Neural progenitor cell (in vitro differentiated cells): ENCODE measurements at regions not wholly inside any gene's neighbourhood (a gene's known extent, or its start where the extent isn't known, plus 50 kb on each side); places are given as distances from the start of the nearest gene placed in this dataset.

Experiments
- DNase-seq: peaks from one replicate; pipeline ENCODE4 v3.0.0-alpha.2; 2016; ENCODE audit warnings: low spot score
- H2AFZ ChIP-seq: fragments of 200-600 bp; sonication (generic); replicated peaks from 2 replicates; pipeline ENCODE4 v1.6.1; 2016; ENCODE audit warnings: antibody characterized with exemption
- H3F3A ChIP-seq: fragments of 200-600 bp; sonication (generic); 2 replicates; pipeline ENCODE4 v1.6.1; 2016; ENCODE audit warnings: antibody characterized with exemption, low read depth
- H3K27ac ChIP-seq: fragments of 200-600 bp; sonication (generic); 2 replicates; pipeline ENCODE4 v1.5.1; 2016; ENCODE audit warnings: mild to moderate bottlenecking
- H3K27me3 ChIP-seq: fragments of 200-600 bp; sonication (generic); 2 replicates; pipeline ENCODE4 v1.6.1; 2016; ENCODE audit warnings: mild to moderate bottlenecking, moderate library complexity
- H3K36me3 ChIP-seq: fragments of 200-600 bp; sonication (generic); 2 replicates; pipeline ENCODE4 v1.5.1; 2016
- H3K4me1 ChIP-seq: fragments of 200-600 bp; sonication (generic); 2 replicates; pipeline ENCODE4 v1.6.1; 2016; ENCODE audit warnings: mixed run types
- H3K4me2 ChIP-seq: fragments of 200-600 bp; sonication (generic); 2 replicates; pipeline ENCODE4 v1.6.1; 2016
- H3K4me3 ChIP-seq: fragments of 200-600 bp; sonication (generic); 2 replicates; pipeline ENCODE4 v1.5.1; 2016
- H3K79me2 ChIP-seq: fragments of 200-600 bp; sonication (generic); 2 replicates; pipeline ENCODE4 v1.6.1; 2016; ENCODE audit warnings: low read depth
- H3K9ac ChIP-seq: fragments of 200-600 bp; sonication (generic); 2 replicates; pipeline ENCODE4 v1.6.1; 2016
- H3K9me3 ChIP-seq: fragments of 200-600 bp; sonication (generic); 2 replicates; pipeline ENCODE4 v1.5.1; 2016; ENCODE audit warnings: low read depth
- H4K20me1 ChIP-seq: fragments of 200-600 bp; sonication (generic); 2 replicates; pipeline ENCODE4 v1.6.1; 2016; ENCODE audit warnings: low read depth
- H3K27ac Mint-ChIP-seq: 3 replicates; pipeline ENCODE4 v1.8.0; 2021; ENCODE audit warnings: mixed read lengths
- H3K27me3 Mint-ChIP-seq: 2 replicates; pipeline ENCODE4 v1.8.0; 2022; ENCODE audit warnings: low read depth, mild to moderate bottlenecking, inconsistent platforms, moderate library complexity, mixed read lengths; ENCODE audit not compliant: insufficient read depth
- H3K36me3 Mint-ChIP-seq: 3 replicates; pipeline ENCODE4 v1.8.0; 2021; ENCODE audit warnings: mixed read lengths
- H3K4me1 Mint-ChIP-seq: 3 replicates; pipeline ENCODE4 v1.8.0; 2021; ENCODE audit warnings: mixed read lengths
- H3K4me3 Mint-ChIP-seq: 3 replicates; pipeline ENCODE4 v1.8.0; 2021; ENCODE audit warnings: mild to moderate bottlenecking, moderate library complexity, mixed read lengths
- H3K9me3 Mint-ChIP-seq: 3 replicates; pipeline ENCODE4 v1.8.0; 2020; ENCODE audit warnings: mixed read lengths
- EZH2 ChIP-seq: fragments of 200-600 bp; sonication (generic); IDR thresholded peaks from 2 replicates; pipeline ENCODE4 v1.6.1; 2017; ENCODE audit warnings: antibody characterized with exemption, mild to moderate bottlenecking, moderate library complexity
- EZH2phosphoT487 ChIP-seq: fragments of 200-600 bp; sonication (generic); IDR thresholded peaks from 2 replicates; pipeline ENCODE4 v1.6.1; 2017; ENCODE audit warnings: antibody characterized with exemption
- TF ChIP-seq, protein P1 (sequence below): fragments of 200-600 bp; sonication (generic); IDR thresholded peaks from 2 replicates; pipeline ENCODE4 v1.5.1; 2017; ENCODE audit warnings: antibody characterized with exemption, mild to moderate bottlenecking

GRCh38 chr3:8283193-8283592 lies 218.4 kb upstream of the LMCD1 start:
- Mint-ChIP-seq H3K4me1 (peaks cover 30% of the 10 kb centered on the region), H3K27ac (no peak overlapping the region), H3K9me3 (no peaks in the 10 kb centered on the region), H3K4me3 (no peak overlapping the region), H3K27me3 (peaks cover 5% of the 10 kb centered on the region), H3K36me3 (no peaks in the 10 kb centered on the region)
- no peak overlapping the region for H3K4me2 ChIP-seq
- no peak overlapping the region for H3K4me3 ChIP-seq
- no peak for TF ChIP-seq EZH2
- TF ChIP-seq, protein P1, sequence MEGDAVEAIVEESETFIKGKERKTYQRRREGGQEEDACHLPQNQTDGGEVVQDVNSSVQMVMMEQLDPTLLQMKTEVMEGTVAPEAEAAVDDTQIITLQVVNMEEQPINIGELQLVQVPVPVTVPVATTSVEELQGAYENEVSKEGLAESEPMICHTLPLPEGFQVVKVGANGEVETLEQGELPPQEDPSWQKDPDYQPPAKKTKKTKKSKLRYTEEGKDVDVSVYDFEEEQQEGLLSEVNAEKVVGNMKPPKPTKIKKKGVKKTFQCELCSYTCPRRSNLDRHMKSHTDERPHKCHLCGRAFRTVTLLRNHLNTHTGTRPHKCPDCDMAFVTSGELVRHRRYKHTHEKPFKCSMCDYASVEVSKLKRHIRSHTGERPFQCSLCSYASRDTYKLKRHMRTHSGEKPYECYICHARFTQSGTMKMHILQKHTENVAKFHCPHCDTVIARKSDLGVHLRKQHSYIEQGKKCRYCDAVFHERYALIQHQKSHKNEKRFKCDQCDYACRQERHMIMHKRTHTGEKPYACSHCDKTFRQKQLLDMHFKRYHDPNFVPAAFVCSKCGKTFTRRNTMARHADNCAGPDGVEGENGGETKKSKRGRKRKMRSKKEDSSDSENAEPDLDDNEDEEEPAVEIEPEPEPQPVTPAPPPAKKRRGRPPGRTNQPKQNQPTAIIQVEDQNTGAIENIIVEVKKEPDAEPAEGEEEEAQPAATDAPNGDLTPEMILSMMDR = no peak
- no peak for TF ChIP-seq EZH2phosphoT487
- H3K27me3 ChIP-seq = no peaks in the 10 kb centered on the region
- no peaks in the 10 kb centered on the region for H3K9me3 ChIP-seq
- H3K4me1 ChIP-seq = peaks cover 18% of the 10 kb centered on the region
- no peaks in the 10 kb centered on the region for H3K36me3 ChIP-seq
- H3F3A ChIP-seq = no peaks in the 10 kb centered on the region
- H3K79me2 ChIP-seq = no peaks in the 10 kb centered on the region
- H3K27ac ChIP-seq = no peak overlapping the region
- no peak overlapping the region for H3K9ac ChIP-seq
- DNase-seq = no peak
- H2AFZ ChIP-seq = no peak overlapping the region
- H4K20me1 ChIP-seq = no peaks in the 10 kb centered on the region

GRCh38 chr3:8286086-8286485 lies 215.5 kb upstream of the LMCD1 start:
- Mint-ChIP-seq H3K9me3 (no peaks in the 10 kb centered on the region), H3K27ac (no peak overlapping the region), H3K4me1 (peaks cover 8% of the 10 kb centered on the region), H3K36me3 (no peaks in the 10 kb centered on the region), H3K4me3 (no peak overlapping the region), H3K27me3 (no peaks in the 10 kb centered on the region)
- no peaks in the 10 kb centered on the region for H3K79me2 ChIP-seq
- H2AFZ ChIP-seq = no peak overlapping the region
- no peaks in the 10 kb centered on the region for H3K36me3 ChIP-seq
- no peak overlapping the region for H3K4me2 ChIP-seq
- peaks cover 5% of the 10 kb centered on the region for H3K4me1 ChIP-seq
- no peak overlapping the region for H3K4me3 ChIP-seq
- no peak for DNase-seq
- no peaks in the 10 kb centered on the region for H4K20me1 ChIP-seq
- H3K9me3 ChIP-seq = no peaks in the 10 kb centered on the region
- H3K9ac ChIP-seq = no peak overlapping the region
- no peaks in the 10 kb centered on the region for H3F3A ChIP-seq
- H3K27me3 ChIP-seq = no peaks in the 10 kb centered on the region
- TF ChIP-seq, protein P1 = no peak
- TF ChIP-seq EZH2phosphoT487 (no peak), EZH2 (no peak)
- no peak overlapping the region for H3K27ac ChIP-seq

GRCh38 chr3:8286749-8287148 lies 214.9 kb upstream of the LMCD1 start:
- DNase-seq = no peak
- Histone ChIP-seq H3K9me3 (no peaks in the 10 kb centered on the region), H3K27me3 (no peaks in the 10 kb centered on the region), H2AFZ (peak overlapping the region; percentile 2), H3K9ac (no peak overlapping the region), H3K79me2 (no peaks in the 10 kb centered on the region), H4K20me1 (no peaks in the 10 kb centered on the region), H3F3A (no peaks in the 10 kb centered on the region), H3K4me3 (no peak overlapping the region), H3K4me2 (no peak overlapping the region), H3K4me1 (peaks cover 5% of the 10 kb centered on the region), H3K27ac (no peak overlapping the region), H3K36me3 (no peaks in the 10 kb centered on the region)
- no peaks in the 10 kb centered on the region for H3K9me3 Mint-ChIP-seq
- no peaks in the 10 kb centered on the region for H3K27me3 Mint-ChIP-seq
- TF ChIP-seq, protein P1 = no peak
- TF ChIP-seq EZH2 = no peak
- TF ChIP-seq EZH2phosphoT487 = no peak
- H3K4me1 Mint-ChIP-seq = peaks cover 6% of the 10 kb centered on the region
- no peak overlapping the region for H3K27ac Mint-ChIP-seq
- H3K36me3 Mint-ChIP-seq = no peaks in the 10 kb centered on the region
- H3K4me3 Mint-ChIP-seq = no peak overlapping the region
